ENCODE measurements at regions not wholly inside any gene's neighbourhood (a gene's known extent, or its start where the extent isn't known, plus 50 kb on each side); places are given as distances from the start of the nearest gene placed in this dataset.

GRCh38 chr7:119888251-119888650 is 384.7 kb upstream of the KCND2 start:
- TF ChIP-seq CTCF (conservative IDR thresholded peaks at IDR 0.05; ENCODE audit: low read depth, low read length) = no peak
- no peak overlapping the region for H3K4me3 ChIP-seq (ENCODE audit: low read length)
- DNase-seq (ENCODE audit: low read depth) = no peak

- no peak for DNase-seq (ENCODE audit: low read depth)
- no peak for TF ChIP-seq CTCF (conservative IDR thresholded peaks at IDR 0.05; ENCODE audit: low read depth, low read length)
- H3K4me3 ChIP-seq (ENCODE audit: low read length) = no peak overlapping the region
Measured at GRCh38 chr7:119890631-119891030, 382.3 kb upstream of the KCND2 start.

- no peak for DNase-seq (ENCODE audit: low read depth)
- no peak for TF ChIP-seq CTCF (conservative IDR thresholded peaks at IDR 0.05; ENCODE audit: low read depth, low read length)
- no peak overlapping the region for H3K4me3 ChIP-seq (ENCODE audit: low read length)
Measured at GRCh38 chr7:119895320-119895719, 377.7 kb upstream of the KCND2 start.

- TF ChIP-seq CTCF (conservative IDR thresholded peaks at IDR 0.05; ENCODE audit: low read depth, low read length) = no peak
- DNase-seq (ENCODE audit: low read depth) = no peak
- no peak overlapping the region for H3K4me3 ChIP-seq (ENCODE audit: low read length)
Measured at GRCh38 chr7:119896386-119896785, 376.6 kb upstream of the KCND2 start.

GRCh38 chr7:119900996-119901672 is 371.8 kb upstream of the KCND2 start:
- no peak for DNase-seq (ENCODE audit: low read depth)
- no peak for TF ChIP-seq CTCF (conservative IDR thresholded peaks at IDR 0.05; ENCODE audit: low read depth, low read length)
- H3K4me3 ChIP-seq (ENCODE audit: low read length) = no peak overlapping the region

- TF ChIP-seq CTCF (conservative IDR thresholded peaks at IDR 0.05; ENCODE audit: low read depth, low read length) = no peak
- no peak for DNase-seq (ENCODE audit: low read depth)
- H3K4me3 ChIP-seq (ENCODE audit: low read length) = no peak overlapping the region
Measured at GRCh38 chr7:119903085-119903484, 369.9 kb upstream of the KCND2 start.

- TF ChIP-seq CTCF (conservative IDR thresholded peaks at IDR 0.05; ENCODE audit: low read depth, low read length) = no peak
- no peak overlapping the region for H3K4me3 ChIP-seq (ENCODE audit: low read length)
- no peak for DNase-seq (ENCODE audit: low read depth)
Measured at GRCh38 chr7:119905495-119905894, 367.5 kb upstream of the KCND2 start.

Data from retinal pigment epithelial cell (primary cell).